ENCODE measurements at regions not wholly inside any gene's neighbourhood (a gene's known extent, or its start where the extent isn't known, plus 50 kb on each side); places are given as distances from the start of the nearest gene placed in this dataset.
A peak's percentile ranks its signal among the peaks of the same experiment; 100 is the strongest.
"Not testable (repeated sequence)": the region's sequence is repeated elsewhere in the genome, so short reads cannot be mapped to it uniquely, and the experiment has no call there.

DNA sequence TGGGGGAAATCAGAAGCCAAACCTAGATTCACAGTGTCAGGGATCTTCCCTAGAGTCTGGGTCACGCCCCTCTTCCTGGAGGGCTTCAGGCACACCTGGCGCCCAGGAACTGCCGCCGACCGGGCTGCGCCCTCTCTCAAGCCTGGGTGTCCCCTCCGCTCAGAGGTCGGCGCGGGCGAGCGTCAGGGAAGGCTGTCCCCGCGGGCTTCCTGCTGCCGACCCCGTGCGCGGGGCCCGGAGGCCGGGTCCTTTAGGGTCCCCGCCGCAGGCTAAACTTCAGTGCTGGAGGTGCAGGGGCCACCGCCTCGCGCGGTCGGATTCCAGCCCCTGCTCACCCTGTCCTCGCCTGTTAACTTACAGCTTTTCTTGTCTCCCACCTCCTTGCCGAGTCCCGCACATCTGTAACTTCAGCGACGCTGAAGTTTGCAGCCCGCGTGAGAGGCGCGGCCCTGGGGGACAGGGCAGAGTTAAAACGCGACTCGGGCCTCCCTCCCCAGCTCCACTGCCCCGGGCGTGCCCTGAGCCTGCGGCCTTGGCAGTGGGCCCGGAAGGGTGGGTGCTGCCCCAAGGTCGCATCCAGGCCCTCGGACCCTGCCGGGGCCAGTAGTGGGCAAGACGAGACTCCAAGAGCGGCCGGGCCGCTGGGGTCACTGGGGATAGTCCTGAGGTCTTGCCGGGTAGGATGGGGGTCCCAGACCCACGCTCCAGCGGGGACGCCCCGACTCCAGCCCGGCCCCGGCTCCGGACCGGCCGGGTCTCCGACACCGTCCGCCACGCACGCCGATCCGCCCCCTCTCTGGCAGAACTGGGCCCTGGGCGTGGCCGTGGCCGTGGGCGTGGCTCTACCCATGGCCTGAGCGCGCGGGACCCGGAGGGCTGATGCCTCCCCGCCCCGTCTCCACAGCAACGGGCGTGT, 95.6 kb upstream of the ZNF98 start:
- H3K4me1 ChIP-seq: no peaks in the 10 kb centered on the region
- no peak for DNase-seq (ENCODE audit: low spot score in 2 of 2)
- H3K27ac ChIP-seq: no peak overlapping the region
- peaks cover 31 to 75% of the 10 kb centered on the region in 2 donors for H3K9me3 ChIP-seq
- no peaks in the 10 kb centered on the region for H3K36me3 ChIP-seq
- TF ChIP-seq, protein P1, sequence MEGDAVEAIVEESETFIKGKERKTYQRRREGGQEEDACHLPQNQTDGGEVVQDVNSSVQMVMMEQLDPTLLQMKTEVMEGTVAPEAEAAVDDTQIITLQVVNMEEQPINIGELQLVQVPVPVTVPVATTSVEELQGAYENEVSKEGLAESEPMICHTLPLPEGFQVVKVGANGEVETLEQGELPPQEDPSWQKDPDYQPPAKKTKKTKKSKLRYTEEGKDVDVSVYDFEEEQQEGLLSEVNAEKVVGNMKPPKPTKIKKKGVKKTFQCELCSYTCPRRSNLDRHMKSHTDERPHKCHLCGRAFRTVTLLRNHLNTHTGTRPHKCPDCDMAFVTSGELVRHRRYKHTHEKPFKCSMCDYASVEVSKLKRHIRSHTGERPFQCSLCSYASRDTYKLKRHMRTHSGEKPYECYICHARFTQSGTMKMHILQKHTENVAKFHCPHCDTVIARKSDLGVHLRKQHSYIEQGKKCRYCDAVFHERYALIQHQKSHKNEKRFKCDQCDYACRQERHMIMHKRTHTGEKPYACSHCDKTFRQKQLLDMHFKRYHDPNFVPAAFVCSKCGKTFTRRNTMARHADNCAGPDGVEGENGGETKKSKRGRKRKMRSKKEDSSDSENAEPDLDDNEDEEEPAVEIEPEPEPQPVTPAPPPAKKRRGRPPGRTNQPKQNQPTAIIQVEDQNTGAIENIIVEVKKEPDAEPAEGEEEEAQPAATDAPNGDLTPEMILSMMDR (IDR thresholded peaks at IDR 0.05): no peak
- TF ChIP-seq POLR2AphosphoS5 (IDR thresholded peaks at IDR 0.05): no peak
- TF ChIP-seq POLR2A (IDR thresholded peaks at IDR 0.05): no peak
- H3K27me3 ChIP-seq: no peaks in the 10 kb centered on the region
- H3K4me3 ChIP-seq: peak overlapping the region in 2 of 3 donors; percentile 35 to 42
- intact Hi-C loops (cut with DNase I; ENCODE audit: low total_unique reads): no loop called here

DNA sequence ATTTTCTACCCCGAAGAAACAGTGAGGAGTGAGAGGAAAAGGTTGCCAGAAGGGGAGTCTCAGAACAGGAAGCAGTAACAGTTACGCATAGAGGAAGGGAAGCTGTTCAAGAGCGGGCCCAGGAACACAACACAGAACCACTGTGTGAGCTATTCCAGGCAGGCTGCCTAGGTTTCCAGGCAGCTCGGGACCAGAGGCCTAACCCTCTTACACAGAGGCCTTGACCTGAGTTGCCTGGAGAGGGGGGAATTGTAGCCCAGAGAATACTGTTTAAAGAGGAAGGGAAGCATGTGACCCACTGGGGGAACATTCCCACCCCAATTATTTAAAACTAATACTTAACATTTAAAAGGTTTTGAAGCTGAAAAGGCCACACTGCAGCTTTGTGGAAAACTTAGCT, 93.3 kb upstream of the ZNF98 start:
- TF ChIP-seq, protein P1 (IDR thresholded peaks at IDR 0.05): no peak
- TF ChIP-seq POLR2A (IDR thresholded peaks at IDR 0.05) (no peak), POLR2AphosphoS5 (IDR thresholded peaks at IDR 0.05) (no peak)
- peaks cover 44 to 86% of the 10 kb centered on the region in 2 donors for H3K9me3 ChIP-seq

GRCh38 chr19:22503524-22503923, 81.4 kb upstream of the ZNF98 start:
- Histone ChIP-seq H3K9me3 (peaks cover 56 to 99% of the 10 kb centered on the region in 2 donors), H3K27ac (no peak overlapping the region), H3K27me3 (no peaks in the 10 kb centered on the region), H3K4me1 (no peaks in the 10 kb centered on the region), H3K36me3 (no peaks in the 10 kb centered on the region), H3K4me3 (no peak overlapping the region)
- no peak for TF ChIP-seq POLR2A (IDR thresholded peaks at IDR 0.05)
- intact Hi-C loops (cut with DNase I; ENCODE audit: low total_unique reads): no loop called here
- DNase-seq (ENCODE audit: low spot score in 2 of 2): no peak

More for the DNA sequence above, 93.3 kb upstream of the ZNF98 start:
- H3K4me3 ChIP-seq: no peak overlapping the region
- intact Hi-C loops (cut with DNase I; ENCODE audit: low total_unique reads): no loop called here
- no peaks in the 10 kb centered on the region for H3K36me3 ChIP-seq
- no peak for DNase-seq (ENCODE audit: low spot score in 2 of 2)
- H3K27me3 ChIP-seq: no peaks in the 10 kb centered on the region
- no peak overlapping the region for H3K27ac ChIP-seq
- no peaks in the 10 kb centered on the region for H3K4me1 ChIP-seq

- TF ChIP-seq POLR2A (IDR thresholded peaks at IDR 0.05): no peak
- TF ChIP-seq, protein P1 (IDR thresholded peaks at IDR 0.05): no peak
- no peak for TF ChIP-seq POLR2AphosphoS5 (IDR thresholded peaks at IDR 0.05)
- intact Hi-C loops (cut with DNase I; ENCODE audit: low total_unique reads): no loop called here
These were observed 80.6 kb upstream of the ZNF98 start for GRCh38 chr19:22502766-22503165.

GRCh38 chr19:22498831-22499430, 76.8 kb upstream of the ZNF98 start:
- peaks cover 58 to 100% of the 10 kb centered on the region in 2 donors for H3K9me3 ChIP-seq
- intact Hi-C loops (cut with DNase I; ENCODE audit: low total_unique reads); H3K4me3 ChIP-seq; H3K27me3 ChIP-seq; H3K4me1 ChIP-seq; H3K27ac ChIP-seq; H3K36me3 ChIP-seq; DNase-seq (ENCODE audit: low spot score in 2 of 2): not testable (repeated sequence)

More at GRCh38 chr19:22502766-22503165, 80.6 kb upstream of the ZNF98 start:
- H3K9me3 ChIP-seq: peaks cover 56 to 99% of the 10 kb centered on the region in 2 donors
- no peak overlapping the region for H3K27ac ChIP-seq
- H3K4me1 ChIP-seq: no peaks in the 10 kb centered on the region
- H3K27me3 ChIP-seq: no peaks in the 10 kb centered on the region
- H3K36me3 ChIP-seq: no peaks in the 10 kb centered on the region
- no peak for DNase-seq (ENCODE audit: low spot score in 2 of 2)
- H3K4me3 ChIP-seq: no peak overlapping the region

GRCh38 chr19:22491746-22492145, 69.6 kb upstream of the ZNF98 start:
- H3K4me1 ChIP-seq: no peaks in the 10 kb centered on the region
- H3K9me3 ChIP-seq: peaks cover 56 to 100% of the 10 kb centered on the region in 2 donors
- no peaks in the 10 kb centered on the region for H3K27me3 ChIP-seq
- TF ChIP-seq POLR2A (IDR thresholded peaks at IDR 0.05) (no peak), POLR2AphosphoS5 (IDR thresholded peaks at IDR 0.05) (no peak)
- TF ChIP-seq, protein P1 (IDR thresholded peaks at IDR 0.05): no peak
- H3K27ac ChIP-seq: no peak overlapping the region
- H3K4me3 ChIP-seq: no peak overlapping the region
- DNase-seq (ENCODE audit: low spot score in 2 of 2): no peak
- intact Hi-C loops (cut with DNase I; ENCODE audit: low total_unique reads): no loop called here
- no peaks in the 10 kb centered on the region for H3K36me3 ChIP-seq

- intact Hi-C loops (cut with DNase I; ENCODE audit: low total_unique reads); H3K27ac ChIP-seq; H3K4me3 ChIP-seq; H3K36me3 ChIP-seq; H3K4me1 ChIP-seq; DNase-seq (ENCODE audit: low spot score in 2 of 2); H3K27me3 ChIP-seq: not testable (repeated sequence)
- peaks cover 47 to 99% of the 10 kb centered on the region in 2 donors for H3K9me3 ChIP-seq
These were observed 61.4 kb upstream of the ZNF98 start for GRCh38 chr19:22483514-22483913.
